ENCODE measurements at regions not wholly inside any gene's neighbourhood (a gene's known extent, or its start where the extent isn't known, plus 50 kb on each side); places are given as distances from the start of the nearest gene placed in this dataset.

GRCh38 chr19:28985201-28985600 lies 227.8 kb downstream of the UQCRFS1 start:
- H3K79me2 ChIP-seq (ENCODE audit: low read depth), result no peaks in the 10 kb centered on the region
- CTCF ChIA-PET, result no interaction called here
- H3K27me3 ChIP-seq (ENCODE audit: insufficient read depth, low read depth), result peaks cover 83% of the 10 kb centered on the region
- TF ChIP-seq CTCF (conservative IDR thresholded peaks at IDR 0.05) (no peak), EZH2 (IDR thresholded peaks at IDR 0.05; ENCODE audit: low read depth) (no peak)
- H2AFZ ChIP-seq, result no peak overlapping the region
- H3K27ac ChIP-seq, result no peak overlapping the region
- no peak overlapping the region for H3K4me2 ChIP-seq
- POLR2A ChIA-PET (ENCODE audit: unreplicated experiment), result no interaction called here
- H4K20me1 ChIP-seq (ENCODE audit: insufficient read depth), result no peaks in the 10 kb centered on the region
- no peaks in the 10 kb centered on the region for H3K4me1 ChIP-seq (replicated peaks; ENCODE audit: insufficient read depth)
- H3K36me3 ChIP-seq (ENCODE audit: low read depth), result no peaks in the 10 kb centered on the region
- DNase-seq, result no peak
- intact Hi-C loops (cut with micrococcal nuclease; ENCODE audit: unreplicated experiment), result no loop called here
- BruUV-seq (replicated peaks), result no TSS peak
- no peaks in the 10 kb centered on the region for H3F3A ChIP-seq (ENCODE audit: insufficient read depth, low read depth)
- no peaks in the 10 kb centered on the region for H3K9me2 ChIP-seq (ENCODE audit: insufficient read depth)
- no peak overlapping the region for H3K4me3 ChIP-seq
- H3K9me3 ChIP-seq (ENCODE audit: insufficient read depth, low read depth), result no peaks in the 10 kb centered on the region

GRCh38 chr19:28984315-28984714 lies 228.6 kb downstream of the UQCRFS1 start:
- no peak overlapping the region for H2AFZ ChIP-seq
- no TSS peak for BruUV-seq (replicated peaks)
- DNase-seq, result no peak
- no peaks in the 10 kb centered on the region for H3K9me3 ChIP-seq (ENCODE audit: insufficient read depth, low read depth)
- no peaks in the 10 kb centered on the region for H4K20me1 ChIP-seq (ENCODE audit: insufficient read depth)
- no peaks in the 10 kb centered on the region for H3F3A ChIP-seq (ENCODE audit: insufficient read depth, low read depth)
- H3K27ac ChIP-seq, result no peak overlapping the region
- intact Hi-C loops (cut with micrococcal nuclease; ENCODE audit: unreplicated experiment), result no loop called here
- CTCF ChIA-PET, result no interaction called here
- H3K9me2 ChIP-seq (ENCODE audit: insufficient read depth), result no peaks in the 10 kb centered on the region
- H3K36me3 ChIP-seq (ENCODE audit: low read depth), result no peaks in the 10 kb centered on the region
- H3K4me3 ChIP-seq, result no peak overlapping the region
- peaks cover 79% of the 10 kb centered on the region for H3K27me3 ChIP-seq (ENCODE audit: insufficient read depth, low read depth)
- no peaks in the 10 kb centered on the region for H3K4me1 ChIP-seq (replicated peaks; ENCODE audit: insufficient read depth)
- no peak overlapping the region for H3K4me2 ChIP-seq
- no peaks in the 10 kb centered on the region for H3K79me2 ChIP-seq (ENCODE audit: low read depth)
- POLR2A ChIA-PET (ENCODE audit: unreplicated experiment), result no interaction called here
- TF ChIP-seq EZH2 (IDR thresholded peaks at IDR 0.05; ENCODE audit: low read depth), result no peak
- no peak for TF ChIP-seq CTCF (conservative IDR thresholded peaks at IDR 0.05)

- Histone ChIP-seq H3K9me3 (ENCODE audit: insufficient read depth, low read depth) (no peaks in the 10 kb centered on the region), H2AFZ (no peak overlapping the region), H3K79me2 (ENCODE audit: low read depth) (no peaks in the 10 kb centered on the region), H3K4me2 (no peak overlapping the region), H3K4me1 (replicated peaks; ENCODE audit: insufficient read depth) (no peaks in the 10 kb centered on the region), H3K4me3 (no peak overlapping the region), H3K27ac (no peak overlapping the region), H3F3A (ENCODE audit: insufficient read depth, low read depth) (no peaks in the 10 kb centered on the region), H3K9me2 (ENCODE audit: insufficient read depth) (no peaks in the 10 kb centered on the region), H4K20me1 (ENCODE audit: insufficient read depth) (no peaks in the 10 kb centered on the region), H3K27me3 (ENCODE audit: insufficient read depth, low read depth) (peaks cover 78% of the 10 kb centered on the region), H3K36me3 (ENCODE audit: low read depth) (no peaks in the 10 kb centered on the region)
- CTCF ChIA-PET, result no interaction called here
- intact Hi-C loops (cut with micrococcal nuclease; ENCODE audit: unreplicated experiment), result no loop called here
- no TSS peak for BruUV-seq (replicated peaks)
- no peak for DNase-seq
- POLR2A ChIA-PET (ENCODE audit: unreplicated experiment), result no interaction called here
- TF ChIP-seq CTCF (conservative IDR thresholded peaks at IDR 0.05) (no peak), EZH2 (IDR thresholded peaks at IDR 0.05; ENCODE audit: low read depth) (no peak)
Measured at GRCh38 chr19:28983430-28983829, 229.5 kb downstream of the UQCRFS1 start.

Data from PC-9 (cell line).